Activated naive CD8-positive, alpha-beta T cell treated with anti-CD3 and anti-CD28 coated beads, Interleukin-2, amount 10 ng/mL, durations not matched to agents 7 days and 5 days (primary cell): ENCODE measurements at regions not wholly inside any gene's neighbourhood (a gene's known extent, or its start where the extent isn't known, plus 50 kb on each side); places are given as distances from the start of the nearest gene placed in this dataset.
"Not testable (repeated sequence)": the region's sequence is repeated elsewhere in the genome, so short reads cannot be mapped to it uniquely, and the experiment has no call there.

Source experiments
- ATAC-seq: fragments of 150-1000 bp; cut with Tn5 transposase; one replicate; pipeline ENCODE4 v1.10.0; 2021; ENCODE audit warnings: low read depth, moderate library complexity
- POLR2A ChIA-PET: fragments of 350-600 bp; sonication (Branson Sonifier 250); formaldehyde crosslinking; loops from one replicate; lab custom pipeline; 2021; ENCODE audit warnings: antibody characterized with exemption; lab: Charles Lee
- DNase-seq: peaks from one replicate; pipeline ENCODE4 v3.0.0; 2021
- H3K27ac Mint-ChIP-seq: one replicate; pipeline ENCODE4 v1.8.0; 2022; ENCODE audit warnings: mild to moderate bottlenecking, mixed read lengths
- H3K27me3 Mint-ChIP-seq: one replicate; pipeline ENCODE4 v1.8.0; 2022; ENCODE audit warnings: mild to moderate bottlenecking, moderate library complexity, mixed read lengths
- H3K36me3 Mint-ChIP-seq: one replicate; pipeline ENCODE4 v1.8.0; 2021; ENCODE audit warnings: mild to moderate bottlenecking, mixed read lengths
- H3K4me1 Mint-ChIP-seq: one replicate; pipeline ENCODE4 v1.8.0; 2021; ENCODE audit warnings: mixed read lengths
- H3K4me3 Mint-ChIP-seq: one replicate; pipeline ENCODE4 v1.8.0; 2022; ENCODE audit warnings: mild to moderate bottlenecking, moderate library complexity, mixed read lengths
- H3K9me3 Mint-ChIP-seq: one replicate; pipeline ENCODE4 v1.8.0; 2021; ENCODE audit warnings: mixed read lengths

DNA sequence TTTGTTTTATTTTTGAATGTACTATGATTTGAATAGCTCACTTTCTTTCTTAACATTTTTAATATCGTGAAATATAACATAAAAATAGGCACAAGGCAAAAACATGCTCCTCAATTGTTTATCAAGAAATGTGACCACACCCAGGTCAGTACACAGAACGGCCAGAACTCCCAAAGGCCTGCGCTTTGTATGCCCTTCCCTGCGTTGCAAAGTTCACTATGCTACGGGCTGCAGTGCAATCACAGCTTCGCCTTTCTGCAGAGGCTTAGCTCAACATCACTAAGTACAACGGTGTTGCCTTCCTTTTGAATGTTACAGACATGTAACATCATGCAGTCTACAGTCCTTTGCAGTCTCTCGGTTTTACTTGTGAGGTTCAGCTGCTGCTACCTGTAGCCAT is 333.4 kb downstream of the THBS2 start:
- Mint-ChIP-seq H3K4me3 (no peak overlapping the region), H3K27ac (no peak overlapping the region), H3K4me1 (peaks cover 1% of the 10 kb centered on the region), H3K36me3 (no peaks in the 10 kb centered on the region), H3K27me3 (peaks cover 4% of the 10 kb centered on the region), H3K9me3 (no peaks in the 10 kb centered on the region)
- no peak for DNase-seq
- POLR2A ChIA-PET, result no interaction called here
- ATAC-seq, result no peak

GRCh38 chr6:168919470-168920179 is 334.0 kb downstream of the THBS2 start:
- H3K27me3 Mint-ChIP-seq, result peaks cover 4% of the 10 kb centered on the region
- H3K9me3 Mint-ChIP-seq, result no peaks in the 10 kb centered on the region
- H3K4me3 Mint-ChIP-seq, result no peak overlapping the region
- H3K27ac Mint-ChIP-seq, result no peak overlapping the region
- DNase-seq (no peak), ATAC-seq (no peak)
- peaks cover 1% of the 10 kb centered on the region for H3K4me1 Mint-ChIP-seq
- POLR2A ChIA-PET, result no interaction called here
- no peaks in the 10 kb centered on the region for H3K36me3 Mint-ChIP-seq

- Mint-ChIP-seq H3K36me3 (no peaks in the 10 kb centered on the region), H3K4me1 (peaks cover 1% of the 10 kb centered on the region), H3K27me3 (peaks cover 4% of the 10 kb centered on the region), H3K4me3 (no peak overlapping the region), H3K9me3 (no peaks in the 10 kb centered on the region), H3K27ac (no peak overlapping the region)
- POLR2A ChIA-PET, result no interaction called here
- ATAC-seq (no peak), DNase-seq (no peak)
Measured at GRCh38 chr6:168916576-168917211, 337.0 kb downstream of the THBS2 start.

GRCh38 chr6:168915855-168916254 is 337.8 kb downstream of the THBS2 start:
- no peaks in the 10 kb centered on the region for H3K9me3 Mint-ChIP-seq
- H3K4me3 Mint-ChIP-seq, result no peak overlapping the region
- DNase-seq (no peak), ATAC-seq (no peak)
- H3K4me1 Mint-ChIP-seq, result peaks cover 1% of the 10 kb centered on the region
- H3K27ac Mint-ChIP-seq, result no peak overlapping the region
- POLR2A ChIA-PET, result no interaction called here
- H3K27me3 Mint-ChIP-seq, result peaks cover 4% of the 10 kb centered on the region
- H3K36me3 Mint-ChIP-seq, result no peaks in the 10 kb centered on the region

DNA sequence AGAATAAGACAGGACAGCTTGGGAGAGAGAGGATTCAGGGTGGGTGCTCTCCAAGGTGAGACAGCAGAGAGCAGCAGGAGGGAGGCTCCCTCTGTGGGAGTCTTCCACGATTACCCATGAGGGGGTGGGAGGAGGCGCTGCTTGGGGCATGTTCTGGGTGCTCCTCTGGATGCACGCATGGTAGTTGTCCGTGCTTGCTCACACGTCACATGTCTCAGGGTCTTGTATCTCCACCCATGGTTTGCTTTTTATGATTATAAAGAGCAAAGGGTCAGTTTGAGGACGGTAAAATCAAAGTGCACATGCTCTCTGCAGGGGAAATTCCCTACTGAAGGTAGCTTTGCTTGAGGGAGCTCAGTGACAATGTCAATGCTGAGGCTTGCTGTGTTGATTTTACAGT is 338.4 kb downstream of the THBS2 start:
- DNase-seq (no peak), ATAC-seq (no peak)
- Mint-ChIP-seq H3K4me1 (peaks cover 1% of the 10 kb centered on the region), H3K27ac (no peak overlapping the region), H3K36me3 (no peaks in the 10 kb centered on the region), H3K9me3 (no peaks in the 10 kb centered on the region), H3K4me3 (no peak overlapping the region), H3K27me3 (peaks cover 2% of the 10 kb centered on the region)
- POLR2A ChIA-PET, result no interaction called here

DNA sequence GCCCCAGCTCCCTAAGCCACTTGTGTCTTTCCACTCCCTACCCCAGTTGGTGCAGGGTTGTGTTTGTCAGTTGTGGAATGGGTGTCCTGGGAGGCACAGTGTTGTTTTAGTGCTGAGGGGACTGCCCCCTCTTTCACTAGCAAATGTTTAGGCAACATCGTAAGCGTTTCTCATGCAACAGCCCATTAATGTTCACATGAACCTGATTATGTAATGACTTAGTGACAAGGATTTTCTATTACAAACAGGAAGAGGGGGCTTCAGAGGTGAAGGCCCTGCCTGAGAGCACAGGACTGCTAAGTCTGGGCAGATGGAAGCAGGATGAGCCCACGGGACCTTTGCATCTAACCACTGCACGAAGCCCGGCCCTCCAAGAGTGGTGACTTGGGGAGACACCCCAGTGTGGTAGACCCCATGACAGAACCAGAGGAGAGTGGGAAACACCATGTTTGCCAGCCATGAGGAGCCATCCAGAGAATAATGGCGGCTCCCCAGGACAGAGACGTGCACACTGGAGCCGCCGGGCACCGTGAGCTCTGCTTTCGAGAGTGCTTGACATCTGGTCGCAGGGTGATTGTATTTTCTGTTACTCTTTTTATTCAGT is 339.7 kb downstream of the THBS2 start:
- Mint-ChIP-seq H3K27me3 (no peaks in the 10 kb centered on the region), H3K4me3 (no peak overlapping the region), H3K9me3 (peaks cover 2% of the 10 kb centered on the region), H3K27ac (no peak overlapping the region), H3K36me3 (no peaks in the 10 kb centered on the region), H3K4me1 (no peaks in the 10 kb centered on the region)
- POLR2A ChIA-PET, result no interaction called here
- DNase-seq (no peak), ATAC-seq (no peak)

DNA sequence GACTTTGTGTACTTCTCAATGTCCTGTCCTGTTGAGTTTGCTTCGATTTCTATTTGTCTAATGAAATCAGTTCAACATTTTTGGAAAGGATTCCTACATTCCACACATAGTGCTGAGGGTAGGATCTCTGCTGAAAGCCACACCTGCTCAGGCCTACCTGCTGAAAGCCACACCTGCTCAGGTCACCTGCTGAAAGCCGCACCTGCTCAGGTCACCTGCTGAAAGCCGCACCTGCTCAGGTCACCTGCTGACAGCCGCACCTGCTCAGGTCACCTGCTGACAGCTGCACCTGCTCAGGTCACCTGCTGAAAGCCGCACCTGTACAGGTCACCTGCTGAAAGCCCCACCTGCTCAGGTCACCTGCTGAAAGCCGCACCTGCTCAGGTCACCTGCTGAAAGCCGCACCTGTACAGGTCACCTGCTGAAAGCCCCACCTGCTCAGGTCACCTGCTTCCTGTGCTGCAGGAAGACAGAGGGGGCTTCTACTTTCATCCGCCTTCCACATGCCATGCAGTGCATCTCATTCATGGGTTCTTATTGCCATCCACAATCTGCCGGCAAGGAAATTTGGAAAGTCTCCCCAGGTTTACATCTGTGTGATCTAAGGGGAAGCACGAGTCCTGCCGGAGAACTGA is 340.3 kb downstream of the THBS2 start:
- ATAC-seq, result not testable (repeated sequence)

GRCh38 chr6:168909288-168909687 is 344.4 kb downstream of the THBS2 start:
- no peak for ATAC-seq
- no peaks in the 10 kb centered on the region for H3K27me3 Mint-ChIP-seq
- H3K4me1 Mint-ChIP-seq, result peaks cover 2% of the 10 kb centered on the region
- DNase-seq, result no peak
- POLR2A ChIA-PET, result no interaction called here
- H3K9me3 Mint-ChIP-seq, result peaks cover 2% of the 10 kb centered on the region
- H3K36me3 Mint-ChIP-seq, result no peaks in the 10 kb centered on the region
- H3K4me3 Mint-ChIP-seq, result no peak overlapping the region
- no peak overlapping the region for H3K27ac Mint-ChIP-seq

More for the DNA sequence above, 340.3 kb downstream of the THBS2 start:
- H3K4me3 Mint-ChIP-seq, DNase-seq, H3K27ac Mint-ChIP-seq, H3K9me3 Mint-ChIP-seq, H3K36me3 Mint-ChIP-seq, H3K27me3 Mint-ChIP-seq, H3K4me1 Mint-ChIP-seq, POLR2A ChIA-PET: not testable (repeated sequence)

DNA sequence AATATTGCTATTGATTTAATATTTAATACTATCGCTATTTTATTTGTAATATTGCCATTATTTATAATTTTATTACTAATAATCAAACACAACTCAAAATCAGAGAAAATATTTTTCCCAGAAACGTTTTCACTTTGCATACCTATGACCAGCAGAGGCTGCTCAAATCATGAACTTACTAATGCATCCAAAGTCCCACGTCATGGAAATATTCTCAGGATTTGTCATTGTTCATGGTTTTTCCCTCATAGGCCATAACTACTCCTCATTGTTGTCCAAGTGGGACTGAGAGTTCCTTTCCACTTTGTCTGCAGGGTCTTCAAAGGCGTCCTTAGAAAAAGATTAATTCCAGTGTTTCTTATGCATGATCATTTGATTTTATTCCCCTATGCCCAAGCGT is 344.8 kb downstream of the THBS2 start:
- Mint-ChIP-seq H3K4me3 (no peak overlapping the region), H3K27me3 (no peaks in the 10 kb centered on the region), H3K27ac (no peak overlapping the region), H3K4me1 (peaks cover 2% of the 10 kb centered on the region), H3K9me3 (peaks cover 2% of the 10 kb centered on the region), H3K36me3 (no peaks in the 10 kb centered on the region)
- ATAC-seq (no peak), DNase-seq (no peak)
- POLR2A ChIA-PET, result no interaction called here

GRCh38 chr6:168908166-168908565 is 345.5 kb downstream of the THBS2 start:
- Mint-ChIP-seq H3K27ac (no peak overlapping the region), H3K27me3 (no peaks in the 10 kb centered on the region), H3K4me3 (no peak overlapping the region), H3K9me3 (peaks cover 2% of the 10 kb centered on the region), H3K4me1 (peaks cover 2% of the 10 kb centered on the region), H3K36me3 (no peaks in the 10 kb centered on the region)
- DNase-seq (no peak), ATAC-seq (no peak)
- POLR2A ChIA-PET, result no interaction called here

DNA sequence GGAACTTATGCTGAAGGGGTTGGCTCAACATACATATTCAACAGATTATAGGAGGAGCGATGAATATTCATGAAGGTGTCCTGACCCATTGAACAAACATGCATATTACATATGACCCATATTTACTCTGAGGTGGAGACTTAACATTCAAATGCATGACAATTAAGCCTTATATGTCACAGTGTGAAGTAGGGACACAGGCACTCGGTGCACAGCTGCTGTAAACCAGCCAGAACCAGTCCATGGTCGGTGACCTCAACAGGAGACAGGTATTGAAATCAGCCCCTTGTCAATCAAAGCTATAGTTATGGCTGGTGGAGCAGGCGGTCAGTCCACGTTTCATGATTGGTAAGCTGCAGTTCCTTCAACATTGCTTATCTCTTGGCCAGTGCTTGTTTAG is 347.3 kb downstream of the THBS2 start:
- Mint-ChIP-seq H3K36me3 (no peaks in the 10 kb centered on the region), H3K27ac (no peak overlapping the region), H3K4me1 (peaks cover 2% of the 10 kb centered on the region), H3K27me3 (no peaks in the 10 kb centered on the region), H3K9me3 (peaks cover 2% of the 10 kb centered on the region), H3K4me3 (no peak overlapping the region)
- ATAC-seq (no peak), DNase-seq (no peak)
- POLR2A ChIA-PET, result no interaction called here

DNA sequence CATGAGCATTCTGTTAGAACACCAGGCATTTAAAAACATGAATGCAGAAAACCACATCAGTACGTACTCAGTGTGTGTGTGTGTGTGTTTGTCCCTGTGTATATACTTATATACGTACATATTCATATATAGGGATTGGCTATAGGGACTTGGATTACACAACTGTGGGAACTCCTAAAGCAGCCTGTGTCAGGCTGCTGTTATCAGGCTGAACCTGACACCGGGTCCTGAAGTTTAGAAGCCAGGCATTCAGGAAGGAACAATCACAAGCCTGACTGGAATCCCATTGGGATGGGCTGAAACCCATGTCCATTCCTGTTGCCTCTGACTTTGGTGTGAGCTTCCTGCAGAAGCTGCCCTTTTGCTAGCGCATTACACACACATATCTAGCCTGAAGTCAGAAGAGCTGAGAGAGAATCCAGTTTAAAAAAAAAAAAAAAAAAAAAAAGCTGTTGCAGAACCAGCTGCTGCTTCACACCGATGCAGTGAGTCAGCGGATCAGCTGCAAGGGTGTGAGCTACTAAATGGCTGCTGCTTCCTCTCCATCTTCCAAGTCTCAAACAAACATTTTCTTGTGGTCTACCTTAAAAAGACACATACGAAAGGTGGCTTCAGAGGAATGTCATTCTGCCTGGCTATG is 348.1 kb downstream of the THBS2 start:
- H3K27ac Mint-ChIP-seq, result no peak overlapping the region
- POLR2A ChIA-PET, result no interaction called here
- ATAC-seq (no peak), DNase-seq (no peak)
- H3K27me3 Mint-ChIP-seq, result no peaks in the 10 kb centered on the region
- no peak overlapping the region for H3K4me3 Mint-ChIP-seq
- H3K9me3 Mint-ChIP-seq, result peaks cover 2% of the 10 kb centered on the region
- H3K36me3 Mint-ChIP-seq, result no peaks in the 10 kb centered on the region
- peaks cover 2% of the 10 kb centered on the region for H3K4me1 Mint-ChIP-seq

DNA sequence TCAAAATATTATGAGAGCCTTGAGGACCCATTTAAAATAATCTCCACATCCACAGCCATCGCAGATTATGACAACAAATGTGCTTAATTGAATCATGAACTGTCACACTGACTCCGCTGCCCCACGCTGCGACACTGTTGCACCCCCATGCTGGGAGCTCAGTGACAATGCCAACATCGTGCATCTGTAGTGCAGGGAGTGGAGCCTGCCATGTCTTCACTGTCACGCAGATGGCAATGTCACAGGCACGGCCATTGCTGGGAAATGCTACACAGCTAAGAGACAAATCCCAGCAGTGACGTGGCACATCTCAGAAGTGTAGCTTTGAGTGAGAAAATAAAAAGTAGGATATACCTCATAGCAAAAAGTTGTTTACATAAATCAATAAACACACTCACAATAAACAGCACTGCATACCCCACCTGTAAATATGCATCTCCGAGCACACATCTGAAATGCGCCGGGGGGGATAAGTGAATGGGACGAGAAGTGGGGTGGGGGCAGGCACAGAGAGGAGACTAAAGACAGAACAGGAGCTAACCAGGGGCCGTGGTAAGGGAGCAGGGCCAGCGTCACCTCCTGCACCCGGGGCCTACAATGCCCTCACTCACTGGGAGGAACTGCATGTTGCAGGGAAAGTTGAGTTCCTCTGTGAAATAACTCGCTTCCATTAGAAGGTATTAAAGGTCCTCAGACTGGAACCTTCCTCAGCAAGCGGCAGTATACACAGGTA is 349.9 kb downstream of the THBS2 start:
- POLR2A ChIA-PET, result no interaction called here
- no peak for ATAC-seq

More for the DNA sequence above, 349.9 kb downstream of the THBS2 start:
- Mint-ChIP-seq H3K4me1 (peaks cover 2% of the 10 kb centered on the region), H3K36me3 (no peaks in the 10 kb centered on the region), H3K4me3 (no peak overlapping the region), H3K27ac (no peak overlapping the region), H3K9me3 (no peaks in the 10 kb centered on the region), H3K27me3 (no peaks in the 10 kb centered on the region)
- DNase-seq, result no peak
